Stimulated activated CD4-positive, alpha-beta T cell treated with anti-CD3 and anti-CD28 coated beads, Interleukin-15, amount 100 ng/mL, for 1 hour (primary cell): ENCODE measurements at regions not wholly inside any gene's neighbourhood (a gene's known extent, or its start where the extent isn't known, plus 50 kb on each side); places are given as distances from the start of the nearest gene placed in this dataset.

Experiments
- DNase-seq, 2 donors: peaks; one replicate each; pipeline ENCODE4 v3.0.0-alpha.2; 2020; ENCODE audit warnings: low read depth in 1 of 2, low spot score in 1 of 2

- no peak for DNase-seq
Observed at GRCh38 chr11:43545610-43546009, 134.9 kb upstream of the HSD17B12 start.

- no peak for DNase-seq
Observed at GRCh38 chr11:43546561-43547429, 133.7 kb upstream of the HSD17B12 start.

- DNase-seq, result no peak
Observed at GRCh38 chr11:43547430-43547831, 133.1 kb upstream of the HSD17B12 start.

GRCh38 chr11:43547889-43548381, 132.6 kb upstream of the HSD17B12 start:
- DNase-seq, result no peak

GRCh38 chr11:43548916-43549315, 131.6 kb upstream of the HSD17B12 start:
- no peak for DNase-seq

- no peak for DNase-seq
Observed at GRCh38 chr11:43549624-43550023, 130.9 kb upstream of the HSD17B12 start.

- no peak for DNase-seq
Observed at GRCh38 chr11:43550714-43551113, 129.8 kb upstream of the HSD17B12 start.

GRCh38 chr11:43554148-43554473, 126.4 kb upstream of the HSD17B12 start:
- no peak for DNase-seq

- no peak for DNase-seq
Observed at GRCh38 chr11:43555186-43555585, 125.4 kb upstream of the HSD17B12 start.

- DNase-seq, result no peak
Observed at GRCh38 chr11:43555816-43556611, 124.5 kb upstream of the HSD17B12 start.

GRCh38 chr11:43556612-43557375, 123.7 kb upstream of the HSD17B12 start:
- no peak for DNase-seq

GRCh38 chr11:43557553-43558110, 122.9 kb upstream of the HSD17B12 start:
- DNase-seq, result no peak

- DNase-seq, result no peak
Observed at GRCh38 chr11:43558146-43558545, 122.4 kb upstream of the HSD17B12 start.

- no peak for DNase-seq
Observed at GRCh38 chr11:43558556-43559127, 121.9 kb upstream of the HSD17B12 start.

- no peak for DNase-seq
Observed at GRCh38 chr11:43561832-43562231, 118.7 kb upstream of the HSD17B12 start.

GRCh38 chr11:43567396-43567975, 113.1 kb upstream of the HSD17B12 start:
- DNase-seq, result no peak

- no peak for DNase-seq
Observed at GRCh38 chr11:43573233-43573632, 107.3 kb upstream of the HSD17B12 start.

- no peak for DNase-seq
Observed at GRCh38 chr11:43573873-43574272, 106.7 kb upstream of the HSD17B12 start.

- DNase-seq, result no peak
Observed at GRCh38 chr11:43574411-43574810, 106.1 kb upstream of the HSD17B12 start.
